ENCODE measurements at regions not wholly inside any gene's neighbourhood (a gene's known extent, or its start where the extent isn't known, plus 50 kb on each side); places are given as distances from the start of the nearest gene placed in this dataset.
A peak's percentile ranks its signal among the peaks of the same experiment; 100 is the strongest.

- H3K27ac ChIP-seq, result no peak overlapping the region
- H3K4me1 ChIP-seq, result peaks cover 0 to 6% (median 0%) of the 10 kb centered on the region in 4 donors
- DNase-seq, result no peak
Measured at GRCh38 chr12:94073441-94074051, 74.8 kb upstream of the PLXNC1 start.

GRCh38 chr12:94074216-94074979 is 74.0 kb upstream of the PLXNC1 start:
- Histone ChIP-seq H3K36me3 (no peaks in the 10 kb centered on the region), H3K9me3 (no peaks in the 10 kb centered on the region), H3K4me3 (no peak overlapping the region), H3K27me3 (no peaks in the 10 kb centered on the region), H3K27ac (peak overlapping the region in 3 of 4 donors; percentile 14 to 71 (median 38)), H3K4me1 (peaks cover 0 to 6% (median 0%) of the 10 kb centered on the region in 4 donors)
- DNase-seq, result no peak
- TF ChIP-seq POLR2A (IDR thresholded peaks at IDR 0.05) (no peak), CTCF (IDR thresholded peaks at IDR 0.05) (no peak)

More at GRCh38 chr12:94073441-94074051, 74.8 kb upstream of the PLXNC1 start:
- Histone ChIP-seq H3K4me3 (no peak overlapping the region), H3K9me3 (no peaks in the 10 kb centered on the region), H3K36me3 (no peaks in the 10 kb centered on the region), H3K27me3 (no peaks in the 10 kb centered on the region)
- TF ChIP-seq CTCF (IDR thresholded peaks at IDR 0.05) (no peak), POLR2A (IDR thresholded peaks at IDR 0.05) (no peak)

GRCh38 chr12:94074980-94075629 is 73.3 kb upstream of the PLXNC1 start:
- no peaks in the 10 kb centered on the region for H3K36me3 ChIP-seq
- H3K4me3 ChIP-seq, result no peak overlapping the region
- peak overlapping the region in 3 of 4 donors; percentile 14 to 71 (median 38) for H3K27ac ChIP-seq

GRCh38 chr12:94077209-94077608 is 71.2 kb upstream of the PLXNC1 start:
- Histone ChIP-seq H3K36me3 (no peaks in the 10 kb centered on the region), H3K9me3 (no peaks in the 10 kb centered on the region), H3K4me3 (no peak overlapping the region), H3K27me3 (no peaks in the 10 kb centered on the region), H3K4me1 (peaks cover 0 to 6% (median 0%) of the 10 kb centered on the region in 4 donors), H3K27ac (peak overlapping the region in 1 of 4 donors; percentile 8)
- no peak for DNase-seq
- no peak for TF ChIP-seq CTCF (IDR thresholded peaks at IDR 0.05)
- TF ChIP-seq POLR2A (IDR thresholded peaks at IDR 0.05), result no peak

More at GRCh38 chr12:94074980-94075629, 73.3 kb upstream of the PLXNC1 start:
- no peak for TF ChIP-seq POLR2A (IDR thresholded peaks at IDR 0.05)
- TF ChIP-seq CTCF (IDR thresholded peaks at IDR 0.05), result peak in 4 of 6 experiments; percentile 42 to 66 (median 62)
- H3K27me3 ChIP-seq, result no peaks in the 10 kb centered on the region
- peak in 1 of 3 donors; percentile 65 for DNase-seq
- H3K9me3 ChIP-seq, result no peaks in the 10 kb centered on the region
- H3K4me1 ChIP-seq, result peaks cover 0 to 6% (median 0%) of the 10 kb centered on the region in 4 donors

GRCh38 chr12:94078138-94078723 is 70.1 kb upstream of the PLXNC1 start:
- H3K27me3 ChIP-seq, result no peaks in the 10 kb centered on the region
- no peak overlapping the region for H3K27ac ChIP-seq
- no peaks in the 10 kb centered on the region for H3K36me3 ChIP-seq
- DNase-seq, result no peak
- no peaks in the 10 kb centered on the region for H3K9me3 ChIP-seq
- no peak for TF ChIP-seq POLR2A (IDR thresholded peaks at IDR 0.05)
- TF ChIP-seq CTCF (IDR thresholded peaks at IDR 0.05), result no peak
- peaks cover 0 to 6% (median 0%) of the 10 kb centered on the region in 4 donors for H3K4me1 ChIP-seq
- no peak overlapping the region for H3K4me3 ChIP-seq

All from Peyer's patch (tissue), 4 donors.